NCI-H2196 treated with DMSO at 0.1 percent for 48 hours (cell line): ENCODE measurements at regions not wholly inside any gene's neighbourhood (a gene's known extent, or its start where the extent isn't known, plus 50 kb on each side); places are given as distances from the start of the nearest gene placed in this dataset.

Experiments used
- DNase-seq: peaks from one replicate; lab custom pipeline; 2025; ENCODE audit not compliant: unreplicated experiment; lab: John Stamatoyannopoulos, UW

DNA sequence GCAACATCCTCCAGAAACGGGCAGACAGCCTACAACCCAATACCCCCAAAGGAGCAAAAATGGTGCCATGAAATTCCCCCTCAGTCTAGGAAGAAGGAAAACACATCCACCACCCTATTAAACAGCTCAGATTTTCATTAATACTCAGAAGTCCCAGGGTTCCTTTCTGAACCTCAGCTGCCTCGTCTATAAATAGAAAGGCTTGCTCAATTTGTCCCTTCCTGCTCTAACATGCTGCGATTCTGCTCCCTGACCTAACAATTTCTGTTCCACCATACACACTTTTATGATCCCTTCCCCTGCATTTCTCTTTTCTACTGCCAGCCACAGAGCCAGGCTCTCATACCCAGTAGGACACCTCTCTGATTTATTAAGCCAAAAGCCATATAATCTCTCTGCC lies 68.1 kb downstream of the MTERF1 start:
- DNase-seq: no peak

DNA sequence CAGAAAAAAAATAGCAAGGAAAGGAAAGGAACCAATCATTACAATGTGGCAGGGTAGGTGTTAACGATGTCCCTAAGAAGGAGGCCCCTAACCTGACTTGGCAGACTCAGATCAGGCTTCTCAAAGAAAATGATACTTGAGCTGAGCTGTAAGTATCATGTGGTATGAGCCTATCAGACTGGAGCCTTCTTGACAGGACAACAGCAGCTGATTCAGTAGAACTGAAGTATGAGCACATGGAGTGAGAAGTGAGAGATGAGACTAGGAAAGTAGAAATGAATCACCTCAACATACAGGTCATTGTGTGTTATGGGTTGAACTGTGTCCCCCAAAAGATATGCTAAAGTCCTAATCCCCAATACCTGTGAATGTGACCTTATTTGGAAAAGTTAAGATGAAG lies 66.3 kb downstream of the MTERF1 start:
- DNase-seq: no peak
